ENCODE measurements at regions not wholly inside any gene's neighbourhood (a gene's known extent, or its start where the extent isn't known, plus 50 kb on each side); places are given as distances from the start of the nearest gene placed in this dataset.

- Histone ChIP-seq H3K79me2 (ENCODE audit: control insufficient read depth, insufficient read depth, low read length, unreplicated experiment) (no peaks in the 10 kb centered on the region), H2AFZ (ENCODE audit: low read length, unreplicated experiment) (no peak overlapping the region), H3K36me3 (ENCODE audit: insufficient read depth, low read length) (no peaks in the 10 kb centered on the region), H3K4me3 (ENCODE audit: low read depth, low read length) (no peak overlapping the region), H3K4me1 (ENCODE audit: control insufficient read depth, insufficient read depth, low read length, unreplicated experiment) (no peaks in the 10 kb centered on the region), H3K27me3 (ENCODE audit: insufficient read depth, low read length) (no peaks in the 10 kb centered on the region), H3K27ac (ENCODE audit: low read depth, low read length) (no peak overlapping the region)
Measured at GRCh38 chr5:102554082-102554481, 55.3 kb upstream of the SLCO6A1 start.

GRCh38 chr5:102554728-102555127 is 55.9 kb upstream of the SLCO6A1 start:
- Histone ChIP-seq H3K27me3 (ENCODE audit: insufficient read depth, low read length) (no peaks in the 10 kb centered on the region), H3K27ac (ENCODE audit: low read depth, low read length) (no peak overlapping the region)

GRCh38 chr5:102561894-102562760 is 63.3 kb upstream of the SLCO6A1 start:
- Histone ChIP-seq H3K4me1 (ENCODE audit: control insufficient read depth, insufficient read depth, low read length, unreplicated experiment) (no peaks in the 10 kb centered on the region), H3K36me3 (ENCODE audit: insufficient read depth, low read length) (no peaks in the 10 kb centered on the region), H3K4me3 (ENCODE audit: low read depth, low read length) (no peak overlapping the region), H2AFZ (ENCODE audit: low read length, unreplicated experiment) (peak overlapping the region; percentile 52), H3K27ac (ENCODE audit: low read depth, low read length) (no peak overlapping the region), H3K79me2 (ENCODE audit: control insufficient read depth, insufficient read depth, low read length, unreplicated experiment) (no peaks in the 10 kb centered on the region), H3K27me3 (ENCODE audit: insufficient read depth, low read length) (no peaks in the 10 kb centered on the region)

More at GRCh38 chr5:102554728-102555127, 55.9 kb upstream of the SLCO6A1 start:
- no peaks in the 10 kb centered on the region for H3K4me1 ChIP-seq (ENCODE audit: control insufficient read depth, insufficient read depth, low read length, unreplicated experiment)
- no peak overlapping the region for H2AFZ ChIP-seq (ENCODE audit: low read length, unreplicated experiment)
- no peaks in the 10 kb centered on the region for H3K36me3 ChIP-seq (ENCODE audit: insufficient read depth, low read length)
- no peaks in the 10 kb centered on the region for H3K79me2 ChIP-seq (ENCODE audit: control insufficient read depth, insufficient read depth, low read length, unreplicated experiment)
- no peak overlapping the region for H3K4me3 ChIP-seq (ENCODE audit: low read depth, low read length)

- Histone ChIP-seq H3K79me2 (ENCODE audit: control insufficient read depth, insufficient read depth, low read length, unreplicated experiment) (no peaks in the 10 kb centered on the region), H2AFZ (ENCODE audit: low read length, unreplicated experiment) (no peak overlapping the region), H3K27ac (ENCODE audit: low read depth, low read length) (no peak overlapping the region), H3K36me3 (ENCODE audit: insufficient read depth, low read length) (no peaks in the 10 kb centered on the region), H3K4me1 (ENCODE audit: control insufficient read depth, insufficient read depth, low read length, unreplicated experiment) (no peaks in the 10 kb centered on the region), H3K4me3 (ENCODE audit: low read depth, low read length) (no peak overlapping the region), H3K27me3 (ENCODE audit: insufficient read depth, low read length) (no peaks in the 10 kb centered on the region)
Measured at GRCh38 chr5:102570747-102571146, 71.9 kb upstream of the SLCO6A1 start.

- Histone ChIP-seq H2AFZ (ENCODE audit: low read length, unreplicated experiment) (no peak overlapping the region), H3K27me3 (ENCODE audit: insufficient read depth, low read length) (no peaks in the 10 kb centered on the region), H3K36me3 (ENCODE audit: insufficient read depth, low read length) (no peaks in the 10 kb centered on the region), H3K79me2 (ENCODE audit: control insufficient read depth, insufficient read depth, low read length, unreplicated experiment) (no peaks in the 10 kb centered on the region), H3K27ac (ENCODE audit: low read depth, low read length) (no peak overlapping the region), H3K4me1 (ENCODE audit: control insufficient read depth, insufficient read depth, low read length, unreplicated experiment) (peaks cover 8% of the 10 kb centered on the region), H3K4me3 (ENCODE audit: low read depth, low read length) (no peak overlapping the region)
Measured at GRCh38 chr5:102578362-102578761, 79.6 kb upstream of the SLCO6A1 start.

GRCh38 chr5:102579379-102579778 is 80.6 kb upstream of the SLCO6A1 start:
- H2AFZ ChIP-seq (ENCODE audit: low read length, unreplicated experiment) = no peak overlapping the region

GRCh38 chr5:102581011-102581410 is 82.2 kb upstream of the SLCO6A1 start:
- H2AFZ ChIP-seq (ENCODE audit: low read length, unreplicated experiment) = no peak overlapping the region
- H3K4me3 ChIP-seq (ENCODE audit: low read depth, low read length) = no peak overlapping the region
- no peaks in the 10 kb centered on the region for H3K27me3 ChIP-seq (ENCODE audit: insufficient read depth, low read length)
- H3K79me2 ChIP-seq (ENCODE audit: control insufficient read depth, insufficient read depth, low read length, unreplicated experiment) = no peaks in the 10 kb centered on the region
- peaks cover 8% of the 10 kb centered on the region for H3K4me1 ChIP-seq (ENCODE audit: control insufficient read depth, insufficient read depth, low read length, unreplicated experiment)
- no peak overlapping the region for H3K27ac ChIP-seq (ENCODE audit: low read depth, low read length)
- no peaks in the 10 kb centered on the region for H3K36me3 ChIP-seq (ENCODE audit: insufficient read depth, low read length)

More at GRCh38 chr5:102579379-102579778, 80.6 kb upstream of the SLCO6A1 start:
- Histone ChIP-seq H3K4me1 (ENCODE audit: control insufficient read depth, insufficient read depth, low read length, unreplicated experiment) (peaks cover 8% of the 10 kb centered on the region), H3K4me3 (ENCODE audit: low read depth, low read length) (no peak overlapping the region), H3K79me2 (ENCODE audit: control insufficient read depth, insufficient read depth, low read length, unreplicated experiment) (no peaks in the 10 kb centered on the region), H3K36me3 (ENCODE audit: insufficient read depth, low read length) (no peaks in the 10 kb centered on the region), H3K27ac (ENCODE audit: low read depth, low read length) (no peak overlapping the region), H3K27me3 (ENCODE audit: insufficient read depth, low read length) (no peaks in the 10 kb centered on the region)

- H3K79me2 ChIP-seq (ENCODE audit: control insufficient read depth, insufficient read depth, low read length, unreplicated experiment) = no peaks in the 10 kb centered on the region
Measured at GRCh38 chr5:102582696-102583095, 83.9 kb upstream of the SLCO6A1 start.

GRCh38 chr5:102583276-102584124 is 84.7 kb upstream of the SLCO6A1 start:
- Histone ChIP-seq H3K27ac (ENCODE audit: low read depth, low read length) (no peak overlapping the region), H3K4me3 (ENCODE audit: low read depth, low read length) (peak overlapping the region; percentile 49; the same call in 1 of the 2 replicates)

More at GRCh38 chr5:102582696-102583095, 83.9 kb upstream of the SLCO6A1 start:
- peaks cover 8% of the 10 kb centered on the region for H3K4me1 ChIP-seq (ENCODE audit: control insufficient read depth, insufficient read depth, low read length, unreplicated experiment)
- no peaks in the 10 kb centered on the region for H3K36me3 ChIP-seq (ENCODE audit: insufficient read depth, low read length)
- no peak overlapping the region for H3K27ac ChIP-seq (ENCODE audit: low read depth, low read length)
- no peaks in the 10 kb centered on the region for H3K27me3 ChIP-seq (ENCODE audit: insufficient read depth, low read length)
- peak overlapping the region; percentile 30 for H2AFZ ChIP-seq (ENCODE audit: low read length, unreplicated experiment)
- H3K4me3 ChIP-seq (ENCODE audit: low read depth, low read length) = no peak overlapping the region

GRCh38 chr5:102589661-102590060 is 90.9 kb upstream of the SLCO6A1 start:
- Histone ChIP-seq H2AFZ (ENCODE audit: low read length, unreplicated experiment) (no peak overlapping the region), H3K79me2 (ENCODE audit: control insufficient read depth, insufficient read depth, low read length, unreplicated experiment) (no peaks in the 10 kb centered on the region), H3K4me1 (ENCODE audit: control insufficient read depth, insufficient read depth, low read length, unreplicated experiment) (no peaks in the 10 kb centered on the region), H3K27ac (ENCODE audit: low read depth, low read length) (no peak overlapping the region), H3K4me3 (ENCODE audit: low read depth, low read length) (no peak overlapping the region), H3K36me3 (ENCODE audit: insufficient read depth, low read length) (no peaks in the 10 kb centered on the region), H3K27me3 (ENCODE audit: insufficient read depth, low read length) (no peaks in the 10 kb centered on the region)

More at GRCh38 chr5:102583276-102584124, 84.7 kb upstream of the SLCO6A1 start:
- Histone ChIP-seq H2AFZ (ENCODE audit: low read length, unreplicated experiment) (peak overlapping the region; percentile 43), H3K4me1 (ENCODE audit: control insufficient read depth, insufficient read depth, low read length, unreplicated experiment) (peaks cover 8% of the 10 kb centered on the region), H3K36me3 (ENCODE audit: insufficient read depth, low read length) (no peaks in the 10 kb centered on the region), H3K27me3 (ENCODE audit: insufficient read depth, low read length) (no peaks in the 10 kb centered on the region), H3K79me2 (ENCODE audit: control insufficient read depth, insufficient read depth, low read length, unreplicated experiment) (no peaks in the 10 kb centered on the region)
